Loucy (cell line): ENCODE measurements at regions not wholly inside any gene's neighbourhood (a gene's known extent, or its start where the extent isn't known, plus 50 kb on each side); places are given as distances from the start of the nearest gene placed in this dataset.

ENCODE experiments used
- EZH2phosphoT487 ChIP-seq: fragments of 200-600 bp; IDR thresholded peaks from 2 replicates; pipeline ENCODE4 v1.6.1; 2018; ENCODE audit warnings: antibody characterized with exemption, mild to moderate bottlenecking, moderate library complexity, borderline replicate concordance
- TF ChIP-seq, protein P1 (sequence below): fragments of 200-600 bp; sonication (generic); conservative IDR thresholded peaks from 2 replicates; pipeline ENCODE4 v1.5.1; 2014; ENCODE audit warnings: mild to moderate bottlenecking, antibody characterized with exemption, low read length

DNA sequence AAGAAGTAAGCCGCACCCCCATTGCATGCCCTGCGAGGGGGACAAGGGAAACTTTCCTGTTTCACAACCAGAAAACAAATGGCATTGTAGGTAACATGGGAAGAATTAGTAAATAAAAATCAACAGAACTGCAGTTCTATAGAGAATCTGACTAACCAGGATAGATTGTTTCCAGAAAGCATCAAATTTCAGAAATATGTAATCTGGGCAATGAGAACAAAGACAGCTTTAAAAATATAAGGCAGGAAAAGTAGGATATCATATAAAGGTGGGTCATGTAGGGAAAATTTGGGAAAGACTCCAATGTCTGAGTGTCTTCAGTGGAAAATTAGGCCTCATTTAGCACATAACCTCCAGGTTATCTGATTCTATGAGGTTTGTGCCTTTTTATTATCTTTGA is 58.3 kb upstream of the RANBP6 start:
- TF ChIP-seq, protein P1, sequence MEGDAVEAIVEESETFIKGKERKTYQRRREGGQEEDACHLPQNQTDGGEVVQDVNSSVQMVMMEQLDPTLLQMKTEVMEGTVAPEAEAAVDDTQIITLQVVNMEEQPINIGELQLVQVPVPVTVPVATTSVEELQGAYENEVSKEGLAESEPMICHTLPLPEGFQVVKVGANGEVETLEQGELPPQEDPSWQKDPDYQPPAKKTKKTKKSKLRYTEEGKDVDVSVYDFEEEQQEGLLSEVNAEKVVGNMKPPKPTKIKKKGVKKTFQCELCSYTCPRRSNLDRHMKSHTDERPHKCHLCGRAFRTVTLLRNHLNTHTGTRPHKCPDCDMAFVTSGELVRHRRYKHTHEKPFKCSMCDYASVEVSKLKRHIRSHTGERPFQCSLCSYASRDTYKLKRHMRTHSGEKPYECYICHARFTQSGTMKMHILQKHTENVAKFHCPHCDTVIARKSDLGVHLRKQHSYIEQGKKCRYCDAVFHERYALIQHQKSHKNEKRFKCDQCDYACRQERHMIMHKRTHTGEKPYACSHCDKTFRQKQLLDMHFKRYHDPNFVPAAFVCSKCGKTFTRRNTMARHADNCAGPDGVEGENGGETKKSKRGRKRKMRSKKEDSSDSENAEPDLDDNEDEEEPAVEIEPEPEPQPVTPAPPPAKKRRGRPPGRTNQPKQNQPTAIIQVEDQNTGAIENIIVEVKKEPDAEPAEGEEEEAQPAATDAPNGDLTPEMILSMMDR = no peak
- TF ChIP-seq EZH2phosphoT487 = no peak
